Thymus (tissue), 11 donors: ENCODE measurements at regions not wholly inside any gene's neighbourhood (a gene's known extent, or its start where the extent isn't known, plus 50 kb on each side); places are given as distances from the start of the nearest gene placed in this dataset.

Experiments
- DNase-seq, 9 donors: peaks; one replicate each; pipeline ENCODE4 v3.0.0-alpha.2; 2013; ENCODE audit warnings: low spot score in 9 of 9, low read depth in 6 of 9, missing footprints in 1 of 9
- H3K27ac ChIP-seq, 2 donors: one replicate each; pipeline ENCODE4 v1.5.1; 2013; ENCODE audit warnings: control low read depth in 1 of 2, low read depth in 1 of 2, low read length in 1 of 2, mild to moderate bottlenecking in 1 of 2, moderate library complexity in 1 of 2
- H3K27me3 ChIP-seq, 2 donors: one replicate each; pipeline ENCODE4 v1.5.1; 2013; ENCODE audit warnings: low read length in 1 of 2; ENCODE audit not compliant: control insufficient read depth in 2 of 2, insufficient read depth in 1 of 2
- H3K36me3 ChIP-seq, 2 donors: one replicate each; pipeline ENCODE4 v1.5.1; 2013; ENCODE audit warnings: low read length in 1 of 2, mild to moderate bottlenecking in 1 of 2, moderate library complexity in 1 of 2; ENCODE audit not compliant: control insufficient read depth in 2 of 2, insufficient read depth in 2 of 2
- H3K4me1 ChIP-seq, 2 donors: one replicate each; pipeline ENCODE4 v1.5.1; 2013; ENCODE audit warnings: low read length in 2 of 2; ENCODE audit not compliant: control insufficient read depth in 2 of 2, insufficient read depth in 2 of 2
- H3K4me3 ChIP-seq, 2 donors: one replicate each; pipeline ENCODE4 v1.5.1; 2013; ENCODE audit warnings: low read length in 2 of 2, control low read depth in 1 of 2, mild to moderate bottlenecking in 1 of 2
- H3K9me3 ChIP-seq, 2 donors: one replicate each; pipeline ENCODE4 v1.5.1; 2013; ENCODE audit warnings: low read length in 1 of 2, mild to moderate bottlenecking in 1 of 2; ENCODE audit not compliant: control insufficient read depth in 2 of 2, insufficient read depth in 1 of 2
- WGBS: extraction: QIAGEN DNeasy Blood & Tissue Kit; methylation state at CpG from one replicate; pipeline ENCODE4 v1.1.7; 2013; 5-methylcytosine and 5-hydroxymethylcytosine counted together
- donor health status: healthy.

- Histone ChIP-seq H3K36me3 (no peaks in the 10 kb centered on the region), H3K4me3 (no peak overlapping the region), H3K9me3 (no peaks in the 10 kb centered on the region), H3K27ac (no peak overlapping the region), H3K4me1 (no peaks in the 10 kb centered on the region), H3K27me3 (no peaks in the 10 kb centered on the region)
- no peak for DNase-seq
- WGBS: 95% methylated on average over 1 of the region's 1 CpG
Measured at GRCh38 chr6:71079677-71080076, 122.8 kb upstream of the B3GAT2 start.

- Histone ChIP-seq H3K36me3 (no peaks in the 10 kb centered on the region), H3K27ac (no peak overlapping the region), H3K4me1 (no peaks in the 10 kb centered on the region), H3K27me3 (no peaks in the 10 kb centered on the region), H3K4me3 (no peak overlapping the region), H3K9me3 (no peaks in the 10 kb centered on the region)
- no peak for DNase-seq
- 91% methylated on average over 2 of the region's 2 CpGs for WGBS
Measured at GRCh38 chr6:71080133-71080532, 123.3 kb upstream of the B3GAT2 start.

GRCh38 chr6:71080826-71081225, 124.0 kb upstream of the B3GAT2 start:
- Histone ChIP-seq H3K27me3 (no peaks in the 10 kb centered on the region), H3K27ac (no peak overlapping the region), H3K4me1 (no peaks in the 10 kb centered on the region), H3K4me3 (no peak overlapping the region), H3K9me3 (no peaks in the 10 kb centered on the region), H3K36me3 (no peaks in the 10 kb centered on the region)
- WGBS: 82% methylated on average over 4 of the region's 4 CpGs
- no peak for DNase-seq

DNA sequence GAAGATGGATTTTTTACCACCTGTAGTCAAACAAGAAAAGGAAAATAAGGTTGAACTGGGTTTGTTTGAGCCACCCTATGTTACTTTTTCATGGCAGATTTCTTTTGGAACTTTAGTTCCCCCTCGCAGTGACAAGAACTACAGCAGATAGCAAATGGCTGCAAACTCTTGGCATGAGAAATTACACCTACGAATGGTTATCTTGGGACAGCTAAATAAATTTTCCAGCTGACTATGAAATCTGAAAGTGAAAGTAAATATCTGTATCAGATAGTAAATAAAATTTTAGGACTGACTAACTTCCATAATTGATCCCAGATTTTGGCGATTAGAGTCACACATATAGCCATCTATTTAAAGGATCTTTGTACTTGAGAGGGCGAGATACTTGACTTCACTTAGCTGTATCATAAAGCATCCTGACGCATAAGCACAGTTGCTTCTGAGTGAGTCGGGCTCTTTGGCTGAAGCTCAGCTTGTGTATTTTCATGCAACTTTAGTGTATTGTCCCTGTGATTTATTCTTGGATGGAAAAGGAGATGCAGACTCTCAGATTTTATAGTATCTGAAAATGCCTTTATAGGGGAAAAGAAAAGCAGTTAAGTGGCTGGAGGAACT, 125.3 kb upstream of the B3GAT2 start:
- Histone ChIP-seq H3K36me3 (no peaks in the 10 kb centered on the region), H3K27me3 (no peaks in the 10 kb centered on the region), H3K4me3 (no peak overlapping the region), H3K27ac (no peak overlapping the region), H3K9me3 (no peaks in the 10 kb centered on the region), H3K4me1 (no peaks in the 10 kb centered on the region)
- WGBS: 85% methylated on average over 6 of the region's 6 CpGs
- no peak for DNase-seq

GRCh38 chr6:71083308-71083820, 126.5 kb upstream of the B3GAT2 start:
- no peak overlapping the region for H3K27ac ChIP-seq
- H3K36me3 ChIP-seq: no peaks in the 10 kb centered on the region
- DNase-seq: no peak
- no peak overlapping the region for H3K4me3 ChIP-seq
- no peaks in the 10 kb centered on the region for H3K27me3 ChIP-seq
- H3K9me3 ChIP-seq: no peaks in the 10 kb centered on the region
- WGBS: 89% methylated on average over 6 of the region's 6 CpGs
- H3K4me1 ChIP-seq: no peaks in the 10 kb centered on the region

GRCh38 chr6:71088166-71088565, 131.3 kb upstream of the B3GAT2 start:
- H3K27ac ChIP-seq: no peak overlapping the region
- H3K9me3 ChIP-seq: no peaks in the 10 kb centered on the region
- H3K36me3 ChIP-seq: no peaks in the 10 kb centered on the region
- WGBS: 93% methylated on average over 3 of the region's 3 CpGs
- no peaks in the 10 kb centered on the region for H3K4me1 ChIP-seq
- no peak for DNase-seq
- no peaks in the 10 kb centered on the region for H3K27me3 ChIP-seq
- H3K4me3 ChIP-seq: no peak overlapping the region

- no peaks in the 10 kb centered on the region for H3K36me3 ChIP-seq
- H3K27ac ChIP-seq: no peak overlapping the region
- no peak for DNase-seq
- WGBS: 91% methylated on average over 4 of the region's 4 CpGs
- H3K4me3 ChIP-seq: no peak overlapping the region
- H3K9me3 ChIP-seq: no peaks in the 10 kb centered on the region
- H3K4me1 ChIP-seq: no peaks in the 10 kb centered on the region
- H3K27me3 ChIP-seq: no peaks in the 10 kb centered on the region
Measured at GRCh38 chr6:71090217-71090616, 133.4 kb upstream of the B3GAT2 start.

DNA sequence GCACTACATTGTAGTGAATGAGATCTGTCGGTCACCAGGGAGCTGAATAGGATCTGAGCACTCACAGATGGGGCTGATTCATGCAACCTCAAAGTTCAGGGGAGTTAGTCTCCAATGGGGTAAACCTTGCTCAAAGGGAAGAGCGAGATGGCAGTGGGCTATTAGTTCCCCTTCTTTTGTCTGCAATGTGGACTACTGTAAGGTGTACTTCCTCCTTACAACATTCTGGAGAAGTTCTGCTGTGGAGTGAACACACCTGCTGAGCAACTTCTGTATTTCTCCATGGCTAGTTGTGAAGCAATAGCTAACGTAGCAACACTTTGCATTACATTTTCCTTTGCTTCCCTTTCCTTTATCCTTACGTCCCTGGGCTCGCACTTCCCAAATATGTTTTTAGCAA, 134.3 kb upstream of the B3GAT2 start:
- Histone ChIP-seq H3K36me3 (no peaks in the 10 kb centered on the region), H3K4me1 (no peaks in the 10 kb centered on the region), H3K4me3 (no peak overlapping the region), H3K27me3 (no peaks in the 10 kb centered on the region), H3K9me3 (no peaks in the 10 kb centered on the region), H3K27ac (no peak overlapping the region)
- WGBS: 76% methylated on average over 5 of the region's 5 CpGs
- DNase-seq: no peak

DNA sequence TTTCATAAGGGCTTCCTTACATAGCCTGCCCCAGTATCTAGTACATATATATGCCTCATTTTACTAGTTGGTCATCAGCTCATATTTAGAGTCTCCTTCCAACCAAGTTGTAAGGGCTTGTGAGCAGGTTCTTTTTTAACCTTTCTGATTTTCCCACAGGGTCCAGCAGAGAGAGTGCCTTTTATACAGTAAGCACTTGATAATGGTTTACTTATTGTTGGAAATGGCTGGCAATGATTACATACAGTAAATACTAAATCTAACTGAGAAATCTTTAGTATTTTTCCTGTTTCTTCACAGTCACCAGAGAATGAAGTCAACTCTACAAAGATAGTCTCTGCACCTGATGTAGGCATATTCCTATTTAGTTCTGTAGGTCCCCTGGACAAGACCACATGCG, 135.1 kb upstream of the B3GAT2 start:
- Histone ChIP-seq H3K27me3 (no peaks in the 10 kb centered on the region), H3K27ac (no peak overlapping the region), H3K36me3 (no peaks in the 10 kb centered on the region), H3K9me3 (no peaks in the 10 kb centered on the region), H3K4me1 (no peaks in the 10 kb centered on the region), H3K4me3 (no peak overlapping the region)
- DNase-seq: no peak
- 94% methylated on average over 1 of the region's 1 CpG for WGBS
